Thyroid gland (tissue), 4 donors: ENCODE measurements at regions not wholly inside any gene's neighbourhood (a gene's known extent, or its start where the extent isn't known, plus 50 kb on each side); places are given as distances from the start of the nearest gene placed in this dataset.

Experiments
- CTCF ChIP-seq, 6 experiments: fragments of 200-600 bp in 3 of 6; fragments of 450-650 bp in 3 of 6; sonication (generic) in 3 of 6; IDR thresholded peaks; one replicate each; pipeline ENCODE4 v1.5.1; 2016 to 2019; ENCODE audit warnings: antibody characterized with exemption in 6 of 6, mild to moderate bottlenecking in 2 of 6, inconsistent platforms in 1 of 6, moderate library complexity in 1 of 6
- POLR2A ChIP-seq, 2 donors: fragments of 450-650 bp; IDR thresholded peaks; one replicate each; pipeline ENCODE4 v1.6.1; 2017; ENCODE audit warnings: antibody characterized with exemption in 2 of 2, mild to moderate bottlenecking in 2 of 2, moderate library complexity in 1 of 2

- no peak for TF ChIP-seq POLR2A (IDR thresholded peaks at IDR 0.05)
- no peak for TF ChIP-seq CTCF (IDR thresholded peaks at IDR 0.05)
These were observed 535.1 kb downstream of the SOX2 start for GRCh38 chr3:182246870-182247269.
